NCI-H128 (cell line): ENCODE measurements at regions not wholly inside any gene's neighbourhood (a gene's known extent, or its start where the extent isn't known, plus 50 kb on each side); places are given as distances from the start of the nearest gene placed in this dataset.
"Not testable (repeated sequence)": the region's sequence is repeated elsewhere in the genome, so short reads cannot be mapped to it uniquely, and the experiment has no call there.

Source experiments
- DNase-seq: peaks from one replicate; lab custom pipeline; 2025; ENCODE audit not compliant: unreplicated experiment; lab: John Stamatoyannopoulos, UW

DNA sequence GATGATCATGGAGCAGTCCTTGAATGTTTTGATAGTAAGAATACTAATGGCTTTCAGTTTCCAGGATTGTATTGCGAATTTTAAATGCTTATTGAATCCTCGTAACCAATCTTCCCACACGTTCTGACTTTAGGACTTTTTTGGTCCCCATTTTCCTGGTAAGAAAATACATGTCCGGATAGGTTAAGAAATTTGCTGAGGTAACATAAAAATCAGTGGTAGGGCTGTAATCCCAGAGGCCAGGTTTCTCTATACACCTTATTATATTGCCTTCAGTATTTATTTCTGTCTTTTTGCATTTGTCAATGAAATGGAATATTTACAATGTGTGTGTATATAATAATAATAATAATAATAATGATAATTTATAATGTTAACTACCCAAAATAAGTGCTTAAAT is 603.2 kb downstream of the TMEM182 start:
- DNase-seq = no peak

DNA sequence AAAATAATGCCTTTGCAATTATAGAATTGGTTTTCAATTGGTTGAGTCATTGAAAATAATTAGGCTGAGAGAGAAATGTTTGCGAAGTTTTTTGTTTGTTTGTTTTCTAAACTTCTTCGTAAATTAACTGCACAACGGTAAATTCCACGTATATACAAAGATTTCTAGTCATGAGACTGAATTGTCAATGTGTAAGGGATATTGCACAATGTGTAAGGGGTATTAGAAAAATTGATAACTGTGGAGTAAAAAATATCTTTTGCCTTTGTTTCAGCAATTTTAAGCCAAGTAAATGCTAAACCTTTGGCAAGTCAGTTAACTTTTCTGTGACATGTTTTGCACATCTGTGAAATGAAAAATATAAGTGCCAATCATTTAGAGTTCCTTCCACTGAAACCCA is 606.0 kb downstream of the TMEM182 start:
- no peak for DNase-seq

DNA sequence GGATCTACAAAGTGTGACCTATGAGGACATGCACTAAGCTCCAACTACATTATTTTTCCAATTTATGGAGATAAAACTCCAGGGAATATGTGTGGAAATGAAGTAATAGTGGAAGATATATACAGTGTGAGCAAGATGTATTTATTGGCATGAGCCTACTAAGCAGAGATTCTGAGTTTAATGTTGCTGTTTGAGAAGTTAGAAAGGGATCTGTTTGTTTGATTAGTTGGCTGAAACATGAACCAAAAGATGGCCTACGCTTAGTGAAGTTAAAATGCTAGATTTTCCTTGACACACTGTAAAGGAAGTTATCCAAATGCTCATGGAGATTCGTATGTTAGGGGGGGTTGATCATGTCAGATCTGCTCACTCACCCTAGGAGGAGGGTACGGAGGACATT is 621.7 kb downstream of the TMEM182 start:
- DNase-seq = no peak

- DNase-seq = no peak
Measured at GRCh38 chr2:103386872-103387271, 625.0 kb downstream of the TMEM182 start.

DNA sequence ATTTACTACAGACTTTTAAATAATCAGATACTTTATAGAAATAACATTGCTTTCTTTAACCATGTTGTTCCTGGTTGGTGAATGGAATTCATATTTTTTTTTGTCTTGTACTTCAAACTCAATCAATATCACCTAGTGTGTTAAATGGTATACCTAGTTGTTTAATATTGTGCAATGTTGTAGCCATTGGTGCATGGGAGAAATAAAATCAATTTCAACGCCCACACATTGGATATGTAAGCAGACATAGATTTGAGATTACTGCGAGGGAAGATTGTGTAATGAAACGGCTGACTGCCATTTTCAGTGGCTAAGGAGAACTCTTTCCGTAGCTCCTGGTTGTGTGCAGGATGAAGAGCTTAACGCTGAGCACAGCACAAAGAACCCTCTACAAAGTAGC is 626.1 kb downstream of the TMEM182 start:
- no peak for DNase-seq

DNA sequence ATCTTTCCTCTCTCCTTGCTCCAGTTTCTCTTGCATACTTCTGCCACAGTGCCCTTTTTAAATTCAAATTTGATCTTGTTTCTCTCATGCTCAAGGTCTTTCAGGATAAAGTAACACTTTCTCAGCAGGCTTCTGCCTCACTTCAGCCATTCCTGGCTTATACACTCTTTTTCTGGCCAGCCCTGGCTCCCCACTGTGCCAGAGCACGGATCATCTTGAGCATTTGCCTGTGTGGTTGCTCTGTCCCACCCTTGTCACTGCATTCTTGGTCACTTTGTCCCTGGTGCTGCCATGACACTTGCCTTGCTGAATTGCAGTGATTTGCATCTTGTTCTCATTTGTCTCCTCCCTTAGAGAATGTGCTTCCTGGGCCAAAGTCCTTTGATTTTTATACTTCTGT is 634.3 kb downstream of the TMEM182 start:
- no peak for DNase-seq

DNA sequence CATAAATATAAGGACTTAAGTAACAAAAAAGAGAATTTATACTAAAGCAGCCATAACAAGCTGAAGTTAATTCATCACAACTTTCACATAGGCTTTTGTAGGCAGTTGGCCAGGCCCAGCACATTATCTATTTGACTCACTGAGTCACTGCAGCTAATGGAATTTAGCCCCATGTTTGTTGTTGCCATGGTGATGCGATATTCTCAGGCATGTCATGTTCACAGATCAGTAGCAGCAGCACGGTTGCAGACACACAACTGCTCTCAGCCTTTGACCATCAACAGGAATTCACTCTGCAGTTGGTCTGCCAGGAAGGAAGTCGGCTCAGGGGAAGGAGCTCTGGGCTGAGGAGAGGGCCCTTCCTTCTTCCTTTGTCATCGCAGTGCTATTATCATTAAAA is 639.8 kb downstream of the TMEM182 start:
- no peak for DNase-seq

- DNase-seq = no peak
Measured at GRCh38 chr2:103402336-103402735, 640.5 kb downstream of the TMEM182 start.

DNA sequence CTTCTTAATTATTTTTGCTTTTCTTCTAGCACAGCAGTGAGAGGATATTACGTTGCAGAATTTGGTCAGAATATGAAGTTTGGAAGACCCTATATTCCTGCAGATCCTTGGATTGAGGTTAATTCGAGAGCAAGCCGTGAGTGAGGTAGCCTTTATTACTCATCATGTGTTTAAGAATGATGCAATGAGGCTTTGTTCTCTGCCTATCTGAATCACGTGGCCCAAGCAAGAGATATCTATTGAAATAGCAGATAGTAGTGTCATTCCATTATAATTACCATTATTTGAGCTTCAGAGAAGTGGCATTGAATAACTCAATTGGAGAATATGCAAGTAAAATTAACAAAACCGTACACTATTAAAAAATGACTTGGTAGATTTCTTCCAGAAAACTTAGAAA is 641.1 kb downstream of the TMEM182 start:
- DNase-seq = no peak

GRCh38 chr2:103403388-103403787 is 641.6 kb downstream of the TMEM182 start:
- DNase-seq = not testable (repeated sequence)

DNA sequence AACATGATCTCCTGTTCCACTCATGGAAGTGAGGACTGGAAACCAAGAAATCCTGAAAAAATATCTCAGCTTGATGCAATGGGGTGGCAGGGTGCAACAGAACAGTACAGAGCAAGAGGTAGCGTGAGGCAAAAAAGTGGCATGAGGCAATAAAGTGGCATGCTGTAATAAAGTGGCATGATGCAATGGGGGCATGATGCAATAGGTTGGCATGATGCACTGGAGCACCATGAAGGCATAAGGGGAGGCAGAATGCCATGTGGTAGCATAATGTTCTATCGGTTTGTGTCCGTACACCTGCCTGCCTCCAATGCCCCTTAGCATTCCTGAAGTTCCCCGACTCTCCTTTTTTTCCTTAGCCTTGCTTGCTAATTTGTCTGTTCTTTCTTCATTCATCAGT is 648.4 kb downstream of the TMEM182 start:
- no peak for DNase-seq

DNA sequence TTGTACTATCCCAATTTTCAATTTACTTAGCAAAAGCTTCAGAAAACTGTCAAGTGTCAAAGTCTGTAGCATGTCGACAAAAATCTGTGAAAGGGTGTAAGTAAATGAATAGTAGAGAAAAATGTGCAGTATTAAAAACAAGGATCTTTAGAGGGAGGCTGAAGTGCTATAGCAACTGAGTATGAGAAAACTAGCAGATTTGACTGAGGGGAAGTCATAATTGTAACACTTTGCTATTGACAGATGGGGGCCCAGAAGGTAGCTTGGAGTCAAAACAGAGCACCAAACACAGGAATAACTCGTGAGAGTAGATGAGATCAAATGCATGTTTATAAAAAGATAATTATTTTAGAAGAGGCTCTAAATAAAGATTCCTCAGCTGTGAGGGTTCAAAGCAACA is 657.7 kb downstream of the TMEM182 start:
- DNase-seq = no peak

DNA sequence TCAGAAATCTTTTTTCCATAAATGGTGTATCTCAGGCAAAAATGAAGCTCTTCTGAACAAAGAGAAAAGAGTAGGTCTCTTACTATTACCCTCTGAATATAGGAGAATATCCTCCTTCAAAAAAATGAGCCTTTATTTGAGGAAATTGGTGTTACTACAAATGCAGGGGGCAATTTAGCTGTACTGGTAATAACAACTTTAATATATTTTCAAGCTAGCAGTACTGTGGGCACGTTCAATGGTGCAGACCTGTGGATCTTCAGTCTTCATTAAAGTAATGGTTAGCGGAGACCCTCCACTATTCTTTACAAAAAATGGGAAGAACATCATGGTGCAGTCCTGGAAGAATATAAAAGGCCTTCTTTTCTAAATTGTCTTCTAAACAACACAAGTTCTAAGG is 661.3 kb downstream of the TMEM182 start:
- DNase-seq = no peak

DNA sequence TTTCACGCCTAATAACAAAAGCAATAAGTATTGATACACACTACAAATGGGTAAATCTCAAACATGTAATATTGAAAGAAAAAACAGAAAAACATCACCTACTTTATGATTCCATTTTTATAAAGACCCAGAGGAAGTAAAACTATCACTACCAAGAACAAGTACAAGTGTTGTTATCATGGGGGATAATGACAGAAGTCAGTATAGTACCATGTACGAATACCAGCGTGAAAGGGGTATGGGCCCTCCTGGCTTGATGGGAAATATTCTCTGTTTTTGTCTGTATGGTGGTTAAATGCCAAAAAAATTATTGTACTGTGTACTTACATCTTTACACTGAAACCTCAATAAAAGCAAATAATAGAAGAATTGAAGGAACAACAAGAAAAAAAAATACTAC is 665.7 kb downstream of the TMEM182 start:
- no peak for DNase-seq

DNA sequence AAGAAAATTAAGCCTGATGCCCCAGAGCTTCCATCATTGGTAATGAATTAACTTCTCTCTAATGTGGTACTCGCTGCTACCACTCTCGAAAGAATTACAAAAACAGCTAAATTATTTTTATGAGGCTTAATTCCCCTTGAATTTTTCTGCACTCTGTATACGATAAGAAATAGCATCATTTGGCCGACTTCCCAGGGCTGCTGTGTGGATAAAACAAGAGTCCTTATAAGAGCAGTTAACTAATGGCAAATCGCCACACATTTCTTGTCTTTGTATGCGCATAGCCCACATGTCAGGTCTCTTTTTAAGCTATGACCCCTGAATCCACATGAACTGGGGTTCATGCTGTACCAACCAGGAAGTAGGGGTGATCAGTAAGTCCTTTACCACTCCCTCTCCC is 668.4 kb downstream of the TMEM182 start:
- no peak for DNase-seq

DNA sequence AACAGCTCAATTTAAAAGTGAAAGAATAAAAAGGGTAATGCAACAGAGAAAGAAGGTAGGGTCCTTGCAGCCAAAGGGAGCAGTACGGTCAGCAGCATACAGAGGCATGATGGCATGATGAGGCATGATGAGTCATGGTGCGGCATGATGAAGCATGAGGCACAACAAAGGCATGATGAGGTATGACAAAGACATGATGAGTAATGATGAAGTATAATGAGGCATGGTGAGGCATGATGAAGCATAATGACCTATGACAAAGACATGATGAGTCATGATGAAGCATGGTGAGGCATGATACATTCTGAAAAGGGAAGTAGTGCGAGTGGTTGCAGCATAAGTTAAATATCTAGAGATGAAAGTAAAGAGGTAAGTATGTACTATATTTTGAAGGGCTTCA is 673.2 kb downstream of the TMEM182 start:
- no peak for DNase-seq

DNA sequence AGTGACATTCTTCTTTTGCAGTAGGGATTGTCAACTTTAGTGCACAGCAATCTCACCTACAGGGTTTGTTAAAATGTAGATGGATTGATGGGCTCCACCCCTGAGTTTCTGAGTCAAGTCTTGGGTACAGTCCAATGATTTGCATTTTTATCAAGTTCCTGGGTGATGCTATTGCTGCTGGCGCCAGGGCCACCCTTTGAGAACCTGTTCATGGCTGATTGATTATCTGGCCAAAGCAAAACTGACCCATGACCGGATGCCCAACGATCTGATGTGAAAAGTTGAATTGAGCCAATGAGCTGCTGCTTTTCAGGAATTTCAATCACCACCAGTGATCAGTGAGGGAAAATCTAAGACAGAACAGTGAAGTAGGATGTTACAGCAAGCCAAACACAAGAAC is 675.3 kb downstream of the TMEM182 start:
- DNase-seq = no peak

GRCh38 chr2:103445347-103445746 is 683.5 kb downstream of the TMEM182 start:
- DNase-seq = peak; percentile 72

DNA sequence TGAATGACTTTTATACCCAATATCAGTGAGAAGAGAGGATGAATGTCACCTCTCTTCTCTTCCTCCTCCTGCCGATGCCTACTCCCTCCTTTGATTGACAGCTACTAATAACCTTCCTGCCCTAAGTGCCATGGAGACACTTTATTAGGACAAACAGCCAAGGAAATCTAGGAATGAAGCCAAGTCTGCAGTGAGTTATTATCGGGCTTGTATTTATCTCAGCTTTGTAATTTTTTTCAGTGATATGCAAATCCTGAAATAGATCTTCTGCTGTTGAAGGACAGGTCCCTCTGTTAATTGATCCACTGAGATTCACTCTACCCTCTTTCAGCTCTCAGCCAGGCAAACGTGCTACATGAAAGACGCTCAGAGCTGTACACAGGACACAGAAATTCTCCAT is 686.7 kb downstream of the TMEM182 start:
- peak; percentile 87 for DNase-seq

GRCh38 chr2:103451283-103451682 is 689.5 kb downstream of the TMEM182 start:
- no peak for DNase-seq

- DNase-seq = no peak
Measured at GRCh38 chr2:103459283-103459682, 697.5 kb downstream of the TMEM182 start.

- no peak for DNase-seq
Measured at GRCh38 chr2:103462101-103462500, 700.3 kb downstream of the TMEM182 start.

DNA sequence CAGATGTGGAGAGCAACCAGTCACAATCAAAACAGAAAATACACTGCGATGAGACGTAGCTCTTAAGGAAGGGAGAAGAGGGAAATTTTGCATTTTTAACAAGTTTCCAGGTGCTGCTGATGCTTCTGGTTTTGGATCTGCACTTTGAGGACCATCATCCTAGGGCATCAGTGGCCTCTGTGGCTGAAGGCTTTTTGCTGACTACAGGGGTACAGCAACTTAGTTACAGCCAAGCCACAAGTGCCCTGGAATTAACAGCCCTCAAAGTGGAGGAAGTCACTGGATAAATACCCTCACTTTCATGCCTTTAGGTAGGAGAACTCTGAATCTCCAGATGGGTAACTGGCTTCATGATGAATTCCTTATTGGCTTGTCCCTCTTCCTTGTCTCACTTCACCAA is 700.9 kb downstream of the TMEM182 start:
- DNase-seq = no peak

GRCh38 chr2:103464831-103465230 is 703.0 kb downstream of the TMEM182 start:
- DNase-seq = no peak
